Central memory CD8-positive, alpha-beta T cell (primary cell): ENCODE measurements at regions not wholly inside any gene's neighbourhood (a gene's known extent, or its start where the extent isn't known, plus 50 kb on each side); places are given as distances from the start of the nearest gene placed in this dataset.
"Not testable (repeated sequence)": the region's sequence is repeated elsewhere in the genome, so short reads cannot be mapped to it uniquely, and the experiment has no call there.

Source experiments
- ATAC-seq: fragments of 150-1000 bp; cut with Tn5 transposase; replicated peaks from 2 replicates; pipeline ENCODE4 v1.10.0; 2022; ENCODE audit warnings: mild to moderate bottlenecking, moderate FRiP score, moderate number of reproducible peaks; ENCODE audit not compliant: poor library complexity, severe bottlenecking; ENCODE audit errors: extremely low read depth
- DNase-seq, 2 donors: peaks; one replicate each; pipeline ENCODE4 v3.0.0; 2021; ENCODE audit warnings: low spot score in 2 of 2
- H3K27ac Mint-ChIP-seq: one replicate; pipeline ENCODE4 v1.8.0; 2022; ENCODE audit warnings: low read depth, mild to moderate bottlenecking, moderate library complexity, mixed read lengths
- H3K27me3 Mint-ChIP-seq: one replicate; pipeline ENCODE4 v1.8.0; 2022; ENCODE audit warnings: mixed read lengths
- H3K36me3 Mint-ChIP-seq: one replicate; pipeline ENCODE4 v1.8.0; 2022; ENCODE audit warnings: mild to moderate bottlenecking, moderate library complexity, mixed read lengths; ENCODE audit not compliant: insufficient read depth
- H3K4me1 Mint-ChIP-seq: one replicate; pipeline ENCODE4 v1.8.0; 2022; ENCODE audit warnings: mixed read lengths
- H3K4me3 Mint-ChIP-seq: one replicate; pipeline ENCODE4 v1.8.0; 2022; ENCODE audit warnings: mild to moderate bottlenecking, moderate library complexity, mixed read lengths
- H3K9me3 Mint-ChIP-seq: one replicate; pipeline ENCODE4 v1.8.0; 2022; ENCODE audit warnings: mixed read lengths

GRCh38 chr10:33052915-33053810 lies 95.1 kb upstream of the ITGB1 start:
- H3K4me1 Mint-ChIP-seq: peaks cover 20% of the 10 kb centered on the region
- H3K27ac Mint-ChIP-seq: no peak overlapping the region
- no peak overlapping the region for H3K4me3 Mint-ChIP-seq
- peaks cover 2% of the 10 kb centered on the region for H3K36me3 Mint-ChIP-seq
- H3K9me3 Mint-ChIP-seq: no peaks in the 10 kb centered on the region
- no peaks in the 10 kb centered on the region for H3K27me3 Mint-ChIP-seq
- no peak for ATAC-seq
- no peak for DNase-seq

- no peak overlapping the region for H3K27ac Mint-ChIP-seq
- ATAC-seq: no peak
- H3K9me3 Mint-ChIP-seq: no peaks in the 10 kb centered on the region
- H3K4me3 Mint-ChIP-seq: no peak overlapping the region
- DNase-seq: no peak
- no peaks in the 10 kb centered on the region for H3K27me3 Mint-ChIP-seq
- H3K36me3 Mint-ChIP-seq: peaks cover 2% of the 10 kb centered on the region
- H3K4me1 Mint-ChIP-seq: peaks cover 20% of the 10 kb centered on the region
Observed at GRCh38 chr10:33052263-33052875, 94.3 kb upstream of the ITGB1 start.

GRCh38 chr10:33049963-33050920 lies 92.2 kb upstream of the ITGB1 start:
- Mint-ChIP-seq H3K4me3 (peak overlapping the region; percentile 75), H3K4me1 (peaks cover 20% of the 10 kb centered on the region), H3K27ac (peak overlapping the region; percentile 87)
- not testable (repeated sequence) for ATAC-seq, H3K9me3 Mint-ChIP-seq, H3K36me3 Mint-ChIP-seq, H3K27me3 Mint-ChIP-seq
- peak in 1 of 2 donors; percentile 21 for DNase-seq

GRCh38 chr10:33048223-33048622 lies 90.2 kb upstream of the ITGB1 start:
- DNase-seq (no peak), ATAC-seq (no peak)
- no peaks in the 10 kb centered on the region for H3K9me3 Mint-ChIP-seq
- H3K27ac Mint-ChIP-seq: peak overlapping the region; percentile 17
- no peaks in the 10 kb centered on the region for H3K27me3 Mint-ChIP-seq
- no peak overlapping the region for H3K4me3 Mint-ChIP-seq
- H3K4me1 Mint-ChIP-seq: peaks cover 20% of the 10 kb centered on the region
- peaks cover 2% of the 10 kb centered on the region for H3K36me3 Mint-ChIP-seq

- peaks cover 20% of the 10 kb centered on the region for H3K4me1 Mint-ChIP-seq
- no peak overlapping the region for H3K4me3 Mint-ChIP-seq
- ATAC-seq: no peak
- H3K27ac Mint-ChIP-seq: no peak overlapping the region
- no peaks in the 10 kb centered on the region for H3K27me3 Mint-ChIP-seq
- H3K9me3 Mint-ChIP-seq: no peaks in the 10 kb centered on the region
- no peak for DNase-seq
- H3K36me3 Mint-ChIP-seq: no peaks in the 10 kb centered on the region
Observed at GRCh38 chr10:33047655-33048054, 89.6 kb upstream of the ITGB1 start.

GRCh38 chr10:33046792-33047191 lies 88.8 kb upstream of the ITGB1 start:
- Mint-ChIP-seq H3K36me3 (no peaks in the 10 kb centered on the region), H3K9me3 (no peaks in the 10 kb centered on the region), H3K27me3 (no peaks in the 10 kb centered on the region), H3K27ac (no peak overlapping the region), H3K4me1 (peaks cover 15% of the 10 kb centered on the region), H3K4me3 (no peak overlapping the region)
- no peak for DNase-seq
- ATAC-seq: peak; percentile 46

GRCh38 chr10:33045421-33045820 lies 87.4 kb upstream of the ITGB1 start:
- DNase-seq (no peak), ATAC-seq (no peak)
- H3K36me3 Mint-ChIP-seq: no peaks in the 10 kb centered on the region
- H3K4me3 Mint-ChIP-seq: no peak overlapping the region
- H3K27me3 Mint-ChIP-seq: no peaks in the 10 kb centered on the region
- peaks cover 5% of the 10 kb centered on the region for H3K4me1 Mint-ChIP-seq
- H3K27ac Mint-ChIP-seq: no peak overlapping the region
- no peaks in the 10 kb centered on the region for H3K9me3 Mint-ChIP-seq

GRCh38 chr10:33042565-33042964 lies 84.5 kb upstream of the ITGB1 start:
- no peak overlapping the region for H3K4me3 Mint-ChIP-seq
- H3K4me1 Mint-ChIP-seq: no peaks in the 10 kb centered on the region
- H3K36me3 Mint-ChIP-seq: no peaks in the 10 kb centered on the region
- H3K27me3 Mint-ChIP-seq: no peaks in the 10 kb centered on the region
- DNase-seq: no peak
- H3K9me3 Mint-ChIP-seq: no peaks in the 10 kb centered on the region
- H3K27ac Mint-ChIP-seq: no peak overlapping the region
- no peak for ATAC-seq

GRCh38 chr10:33041783-33042437 lies 83.9 kb upstream of the ITGB1 start:
- H3K9me3 Mint-ChIP-seq: no peaks in the 10 kb centered on the region
- no peak overlapping the region for H3K4me3 Mint-ChIP-seq
- no peak overlapping the region for H3K27ac Mint-ChIP-seq
- no peaks in the 10 kb centered on the region for H3K27me3 Mint-ChIP-seq
- no peak for ATAC-seq
- no peaks in the 10 kb centered on the region for H3K4me1 Mint-ChIP-seq
- H3K36me3 Mint-ChIP-seq: no peaks in the 10 kb centered on the region
- no peak for DNase-seq

GRCh38 chr10:33040436-33040835 lies 82.4 kb upstream of the ITGB1 start:
- Mint-ChIP-seq H3K4me1 (no peaks in the 10 kb centered on the region), H3K9me3 (no peaks in the 10 kb centered on the region), H3K27ac (no peak overlapping the region), H3K4me3 (no peak overlapping the region), H3K36me3 (no peaks in the 10 kb centered on the region), H3K27me3 (no peaks in the 10 kb centered on the region)
- ATAC-seq: no peak
- no peak for DNase-seq

- Mint-ChIP-seq H3K36me3 (no peaks in the 10 kb centered on the region), H3K27me3 (no peaks in the 10 kb centered on the region)
Observed at GRCh38 chr10:33039181-33039580, 81.2 kb upstream of the ITGB1 start.

GRCh38 chr10:33038672-33039071 lies 80.6 kb upstream of the ITGB1 start:
- Mint-ChIP-seq H3K4me1 (no peaks in the 10 kb centered on the region), H3K9me3 (no peaks in the 10 kb centered on the region), H3K4me3 (no peak overlapping the region), H3K27ac (no peak overlapping the region), H3K27me3 (no peaks in the 10 kb centered on the region), H3K36me3 (no peaks in the 10 kb centered on the region)
- DNase-seq (no peak), ATAC-seq (no peak)

More at GRCh38 chr10:33039181-33039580, 81.2 kb upstream of the ITGB1 start:
- DNase-seq: no peak
- Mint-ChIP-seq H3K9me3 (no peaks in the 10 kb centered on the region), H3K4me1 (no peaks in the 10 kb centered on the region), H3K4me3 (no peak overlapping the region), H3K27ac (no peak overlapping the region)
- no peak for ATAC-seq
